GM11168 (cell line): ENCODE measurements at regions not wholly inside any gene's neighbourhood (a gene's known extent, or its start where the extent isn't known, plus 50 kb on each side); places are given as distances from the start of the nearest gene placed in this dataset.

ENCODE experiments used
- in situ Hi-C: fragments of 300-500 bp; cut with MboI; formaldehyde crosslinking; loops from one replicate; pipeline ENCODE4 v1.12.0; 2022; ENCODE audit warnings: low sequenced_read_pairs; ENCODE audit not compliant: unreplicated experiment

GRCh38 chr1:218112862-218113261 lies 172.2 kb upstream of the RRP15 start:
- in situ Hi-C loops, result no loop called here

GRCh38 chr1:218123968-218124367 lies 161.1 kb upstream of the RRP15 start:
- in situ Hi-C loops, result no loop called here

GRCh38 chr1:218135371-218135770 lies 149.7 kb upstream of the RRP15 start:
- in situ Hi-C loops, result no loop called here

- in situ Hi-C loops, result no loop called here
These were observed 145.3 kb upstream of the RRP15 start for GRCh38 chr1:218139761-218140160.

GRCh38 chr1:218156595-218156994 lies 128.5 kb upstream of the RRP15 start:
- in situ Hi-C loops, result loop anchor here (25.0 kb wide), 1 partner anchor 294 kb away; no protein-coding TSS in a partner anchor

- in situ Hi-C loops, result loop anchor here (25.0 kb wide), 1 partner anchor 301 kb away; no protein-coding TSS in a partner anchor
These were observed 121.7 kb upstream of the RRP15 start for GRCh38 chr1:218163371-218163770.

GRCh38 chr1:218164111-218164929 lies 120.8 kb upstream of the RRP15 start:
- in situ Hi-C loops, result loop anchor here (25.0 kb wide), 1 partner anchor 302 kb away; no protein-coding TSS in a partner anchor

- in situ Hi-C loops, result loop anchor here (25.0 kb wide), 1 partner anchor 303 kb away; no protein-coding TSS in a partner anchor
These were observed 120.0 kb upstream of the RRP15 start for GRCh38 chr1:218164930-218165700.

GRCh38 chr1:218165701-218166114 lies 119.4 kb upstream of the RRP15 start:
- in situ Hi-C loops, result loop anchor here (25.0 kb wide), 1 partner anchor 303 kb away; no protein-coding TSS in a partner anchor

GRCh38 chr1:218166268-218166945 lies 118.7 kb upstream of the RRP15 start:
- in situ Hi-C loops, result loop anchor here (25.0 kb wide), 1 partner anchor 304 kb away; no protein-coding TSS in a partner anchor

- in situ Hi-C loops, result loop anchor here (25.0 kb wide), 1 partner anchor 309 kb away; no protein-coding TSS in a partner anchor
These were observed 113.7 kb upstream of the RRP15 start for GRCh38 chr1:218171302-218171893.

- in situ Hi-C loops, result no loop called here
These were observed 102.6 kb upstream of the RRP15 start for GRCh38 chr1:218182455-218182854.

- in situ Hi-C loops, result no loop called here
These were observed 84.1 kb upstream of the RRP15 start for GRCh38 chr1:218200979-218201378.

GRCh38 chr1:218201601-218202000 lies 83.5 kb upstream of the RRP15 start:
- in situ Hi-C loops, result no loop called here

GRCh38 chr1:218205721-218206120 lies 79.4 kb upstream of the RRP15 start:
- in situ Hi-C loops, result no loop called here

- in situ Hi-C loops, result no loop called here
These were observed 77.9 kb upstream of the RRP15 start for GRCh38 chr1:218207194-218207593.

- in situ Hi-C loops, result no loop called here
These were observed 75.7 kb upstream of the RRP15 start for GRCh38 chr1:218209351-218209861.

- in situ Hi-C loops, result no loop called here
These were observed 73.9 kb upstream of the RRP15 start for GRCh38 chr1:218211241-218211640.

- in situ Hi-C loops, result no loop called here
These were observed 68.1 kb upstream of the RRP15 start for GRCh38 chr1:218217040-218217439.

- in situ Hi-C loops, result no loop called here
These were observed 65.6 kb upstream of the RRP15 start for GRCh38 chr1:218219460-218219859.
